PC-3 (cell line): ENCODE measurements at regions not wholly inside any gene's neighbourhood (a gene's known extent, or its start where the extent isn't known, plus 50 kb on each side); places are given as distances from the start of the nearest gene placed in this dataset.
"Not testable (repeated sequence)": the region's sequence is repeated elsewhere in the genome, so short reads cannot be mapped to it uniquely, and the experiment has no call there.

Source experiments
- ATAC-seq: fragments of 200-7000 bp; cut with Tn5 transposase; 2 replicates; pipeline ENCODE4 v1.9.1; 2020; ENCODE audit warnings: mild to moderate bottlenecking, moderate library complexity
- BruUV-seq: library from RNA; stranded (reverse); fragments of 400-500 nt; replicated peaks from 2 replicates; lab custom pipeline; 2021; lab: Mats Ljungman, UMichigan
- CTCF ChIA-PET: fragments of 300-600 bp; sonication (Branson Sonifier 250); formaldehyde crosslinking; loops from one replicate; lab custom pipeline; 2022; ENCODE audit warnings: antibody characterized with exemption; lab: Charles Lee
- POLR2A ChIA-PET: fragments of 300-600 bp; sonication (Branson Sonifier 250); formaldehyde crosslinking; loops from one replicate; lab custom pipeline; 2022; ENCODE audit warnings: antibody characterized with exemption; ENCODE audit not compliant: unreplicated experiment; lab: Charles Lee
- DNase-seq: peaks from one replicate; pipeline ENCODE4 v3.0.0-alpha.2; 2015
- H2AFZ ChIP-seq: fragments of 300-600 bp; sonication (generic); 2 replicates; pipeline ENCODE4 v1.6.0; 2016; ENCODE audit warnings: antibody characterized with exemption, low read length
- H3F3A ChIP-seq: fragments of 300-600 bp; sonication (generic); one replicate; pipeline ENCODE4 v1.6.0; 2017; ENCODE audit warnings: antibody characterized with exemption, low read length, control low read depth, mild to moderate bottlenecking; ENCODE audit not compliant: unreplicated experiment
- H3K27ac ChIP-seq: fragments of 300-600 bp; sonication (generic); 2 replicates; pipeline ENCODE4 v1.5.1; 2016; ENCODE audit warnings: mild to moderate bottlenecking, low read length
- H3K27me3 ChIP-seq: fragments of 300-600 bp; sonication (generic); 2 replicates; pipeline ENCODE4 v1.6.1; 2016; ENCODE audit warnings: low read length, mixed read lengths
- H3K36me3 ChIP-seq: fragments of 300-600 bp; sonication (generic); 2 replicates; pipeline ENCODE4 v1.6.1; 2016; ENCODE audit warnings: low read depth, mixed run types, low read length, mixed read lengths
- H3K4me1 ChIP-seq: fragments of 300-600 bp; sonication (generic); 2 replicates; pipeline ENCODE4 v1.5.1; 2016; ENCODE audit warnings: low read length; ENCODE audit not compliant: insufficient read depth
- H3K4me2 ChIP-seq: fragments of 300-600 bp; sonication (generic); 2 replicates; pipeline ENCODE4 v1.6.0; 2016; ENCODE audit warnings: low read length
- H3K4me3 ChIP-seq: fragments of 300-600 bp; sonication (generic); 2 replicates; pipeline ENCODE4 v1.5.1; 2016; ENCODE audit warnings: mild to moderate bottlenecking, low read length, mixed read lengths
- H3K79me2 ChIP-seq: fragments of 300-600 bp; sonication (generic); 2 replicates; pipeline ENCODE4 v1.6.1; 2017; ENCODE audit warnings: low read length, mixed read lengths
- H3K9ac ChIP-seq: fragments of 300-600 bp; sonication (generic); 2 replicates; pipeline ENCODE4 v1.6.0; 2016; ENCODE audit warnings: mild to moderate bottlenecking, low read length
- H3K9me2 ChIP-seq: fragments of 300-600 bp; sonication (generic); replicated peaks from 2 replicates; pipeline ENCODE4 v1.6.1; 2016; ENCODE audit warnings: mixed run types, low read length, mixed read lengths
- H3K9me3 ChIP-seq: fragments of 300-600 bp; sonication (generic); 2 replicates; pipeline ENCODE4 v1.6.1; 2016; ENCODE audit warnings: low read length, mixed read lengths
- H4K20me1 ChIP-seq: fragments of 300-600 bp; sonication (generic); 2 replicates; pipeline ENCODE4 v1.6.1; 2016; ENCODE audit warnings: low read length, mixed read lengths
- intact Hi-C: fragments of 100-400 bp; cut with micrococcal nuclease; formaldehyde crosslinking; loops from 2 replicates; pipeline ENCODE4 v1.9.0; 2023

DNA sequence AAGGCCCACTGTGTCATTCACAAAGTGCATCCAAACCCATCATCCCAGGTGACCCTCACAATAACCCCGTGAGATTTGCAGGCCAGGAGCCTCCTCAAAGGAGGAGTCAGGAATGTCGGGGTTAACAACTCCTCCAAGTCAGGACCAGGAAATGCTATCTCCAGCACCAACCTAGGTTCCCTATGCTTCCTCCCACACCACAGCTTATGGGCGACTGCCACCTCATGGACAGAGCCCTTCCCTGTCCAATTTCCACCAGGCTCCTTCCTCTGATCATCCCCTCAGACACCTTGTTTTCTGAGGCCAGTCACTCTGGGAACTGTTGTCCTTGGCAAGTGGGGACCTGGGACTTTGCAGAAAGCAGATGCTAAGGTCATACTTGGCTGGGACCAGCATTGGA, 77.8 kb downstream of the LIMS3 start:
- H3K9ac ChIP-seq, H3K36me3 ChIP-seq, CTCF ChIA-PET, DNase-seq, H3K9me2 ChIP-seq, H3K27ac ChIP-seq, POLR2A ChIA-PET, H3K4me3 ChIP-seq, H3F3A ChIP-seq, H2AFZ ChIP-seq, H3K27me3 ChIP-seq, intact Hi-C loops, H3K79me2 ChIP-seq, BruUV-seq, H4K20me1 ChIP-seq, H3K4me2 ChIP-seq, H3K4me1 ChIP-seq, H3K9me3 ChIP-seq: not testable (repeated sequence)
- ATAC-seq, result peak; percentile 99

GRCh38 chr2:109980754-109981153, 82.3 kb downstream of the LIMS3 start:
- H3K4me1 ChIP-seq, CTCF ChIA-PET, H3F3A ChIP-seq, H4K20me1 ChIP-seq, H3K4me2 ChIP-seq, BruUV-seq, H2AFZ ChIP-seq, H3K27me3 ChIP-seq, POLR2A ChIA-PET, ATAC-seq, intact Hi-C loops, DNase-seq, H3K36me3 ChIP-seq, H3K9me2 ChIP-seq, H3K27ac ChIP-seq, H3K9ac ChIP-seq, H3K79me2 ChIP-seq, H3K9me3 ChIP-seq, H3K4me3 ChIP-seq: not testable (repeated sequence)

DNA sequence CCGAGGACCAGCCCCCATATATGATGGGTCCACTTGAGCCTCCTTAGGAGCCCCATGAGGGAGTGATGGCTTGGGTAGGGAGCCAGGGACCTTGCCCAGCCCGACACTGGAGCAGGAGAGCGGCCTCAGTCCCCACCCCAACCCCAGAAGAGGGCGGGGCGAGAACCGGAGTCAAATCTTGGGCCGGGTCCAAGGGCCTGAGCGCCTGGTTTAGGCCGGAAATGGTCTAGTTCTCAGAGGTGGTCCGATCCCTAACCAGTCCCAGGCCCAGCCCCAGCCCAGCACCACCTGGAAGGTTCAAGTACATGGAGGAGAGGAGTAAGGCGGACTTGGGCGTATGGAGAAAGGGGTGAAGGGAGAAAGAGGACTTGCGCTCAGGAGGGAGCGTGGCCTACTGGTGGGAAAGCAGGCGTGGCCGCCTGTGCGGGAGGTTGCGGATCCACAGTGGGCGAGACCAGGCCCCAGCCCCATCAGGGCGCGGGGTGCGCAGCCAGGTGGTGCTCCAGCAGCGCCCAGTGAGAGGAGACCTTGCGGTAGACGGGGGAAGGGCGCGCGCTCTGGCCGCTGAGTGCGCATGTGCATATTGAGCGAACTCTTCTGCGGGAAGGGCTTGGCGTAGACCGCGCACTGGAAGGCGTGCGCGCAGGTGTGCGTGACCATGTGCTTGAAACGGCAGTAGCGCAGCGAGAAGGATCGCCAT, 88.1 kb downstream of the LIMS3 start:
- H3K4me2 ChIP-seq, POLR2A ChIA-PET, H4K20me1 ChIP-seq, CTCF ChIA-PET, H3K9me3 ChIP-seq, BruUV-seq, H3K36me3 ChIP-seq, H3K27me3 ChIP-seq, H3K9ac ChIP-seq, H3K4me1 ChIP-seq, H3K4me3 ChIP-seq, H3F3A ChIP-seq, H3K9me2 ChIP-seq, H3K27ac ChIP-seq, H2AFZ ChIP-seq, intact Hi-C loops, H3K79me2 ChIP-seq, DNase-seq: not testable (repeated sequence)
- peak; percentile 70 for ATAC-seq

DNA sequence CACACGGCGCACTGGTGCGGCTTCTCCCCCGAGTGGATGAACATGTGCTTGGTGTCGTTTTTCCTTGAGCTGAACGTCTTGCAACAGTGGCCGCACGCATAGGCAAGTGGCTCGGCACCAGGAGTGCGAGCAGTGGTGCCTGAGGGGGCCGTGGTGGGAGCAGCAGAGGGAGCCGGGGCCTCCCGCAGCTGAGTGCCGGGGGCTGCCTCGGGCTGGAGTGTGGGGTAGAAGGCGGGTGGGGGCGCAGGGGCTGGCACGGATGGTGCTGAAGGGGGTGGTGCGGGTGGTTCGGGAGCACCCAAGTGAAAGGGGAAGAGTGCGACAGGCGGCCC, 88.6 kb downstream of the LIMS3 start:
- H3K27ac ChIP-seq, H3F3A ChIP-seq, H3K9me2 ChIP-seq, H3K79me2 ChIP-seq, H3K4me1 ChIP-seq, DNase-seq, H3K4me2 ChIP-seq, CTCF ChIA-PET, POLR2A ChIA-PET, H3K9ac ChIP-seq, H3K27me3 ChIP-seq, BruUV-seq, H3K4me3 ChIP-seq, H2AFZ ChIP-seq, H4K20me1 ChIP-seq, H3K9me3 ChIP-seq, intact Hi-C loops, H3K36me3 ChIP-seq: not testable (repeated sequence)
- ATAC-seq, result peak; percentile 20

DNA sequence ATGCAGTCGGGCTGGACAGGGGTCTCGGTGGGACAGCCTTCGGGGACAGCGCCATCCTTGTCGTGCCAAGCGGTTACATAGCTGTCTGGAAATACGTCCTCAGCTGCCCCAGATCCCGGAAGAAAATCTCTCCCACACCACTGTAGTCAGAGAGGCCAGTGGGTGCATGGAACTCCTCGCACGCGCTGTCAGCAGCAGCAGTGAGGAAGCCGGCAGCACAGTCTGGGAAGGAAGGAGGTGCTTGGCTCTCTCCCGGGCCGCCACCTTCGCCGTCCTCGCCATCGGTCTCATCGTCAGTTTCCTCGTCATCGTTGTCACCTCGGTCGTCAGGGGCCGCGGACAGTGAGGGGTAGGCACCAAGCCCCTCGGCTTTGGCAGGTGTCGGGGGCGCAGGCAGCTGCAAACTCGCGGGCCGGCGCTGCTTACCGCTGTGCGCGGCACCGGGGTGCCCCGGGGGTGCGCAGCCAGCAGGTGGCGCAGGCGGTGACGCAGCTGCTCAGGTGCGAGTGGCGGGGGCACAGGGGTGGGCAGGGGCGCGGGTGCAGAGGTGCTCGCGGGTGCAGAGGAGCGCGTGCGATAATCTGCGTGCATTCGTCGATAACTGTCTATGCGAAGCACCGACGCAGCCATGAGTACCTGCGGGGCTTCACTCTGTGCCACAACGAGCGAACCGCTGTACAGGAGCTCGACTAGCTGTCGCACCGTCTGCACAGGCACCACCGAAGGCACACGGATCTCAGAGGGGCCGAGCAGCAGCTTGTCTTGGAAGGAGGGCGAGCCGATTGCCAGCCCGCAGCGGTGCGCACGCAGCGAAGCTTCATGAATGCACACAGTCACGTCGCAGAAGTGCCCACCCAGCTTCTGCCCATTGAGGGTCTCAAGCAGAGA, 89.2 kb downstream of the LIMS3 start:
- H4K20me1 ChIP-seq, H2AFZ ChIP-seq, H3K79me2 ChIP-seq, H3F3A ChIP-seq, H3K27me3 ChIP-seq, H3K27ac ChIP-seq, CTCF ChIA-PET, H3K4me3 ChIP-seq, DNase-seq, H3K4me1 ChIP-seq, intact Hi-C loops, H3K9me3 ChIP-seq, H3K36me3 ChIP-seq, H3K9me2 ChIP-seq, H3K4me2 ChIP-seq, H3K9ac ChIP-seq, POLR2A ChIA-PET: not testable (repeated sequence)
- peak; percentile 70 for ATAC-seq
- TSS peak; percentile 84 for BruUV-seq

DNA sequence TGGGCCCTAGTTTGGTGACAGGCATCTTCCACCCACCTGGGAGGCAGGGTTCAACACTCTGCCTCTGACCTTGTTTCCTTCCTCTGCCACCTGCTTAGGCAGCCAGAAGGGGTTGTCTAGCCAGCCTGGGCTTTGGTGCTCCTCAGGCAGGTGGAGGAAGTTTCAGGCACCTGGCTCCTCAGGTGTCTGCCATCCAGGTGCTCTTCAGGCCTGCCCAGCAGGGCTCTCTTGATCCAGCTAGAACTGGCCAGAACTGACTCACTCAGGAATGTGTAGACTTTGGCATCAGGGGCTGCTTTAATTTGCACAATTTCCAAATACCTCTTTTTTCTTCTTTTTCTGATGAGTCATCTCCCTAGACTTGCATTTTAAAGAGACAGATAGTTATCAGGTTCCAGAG, 100.9 kb downstream of the LIMS3 start:
- H3K27me3 ChIP-seq, H2AFZ ChIP-seq, ATAC-seq, H4K20me1 ChIP-seq, CTCF ChIA-PET, POLR2A ChIA-PET, BruUV-seq, H3F3A ChIP-seq, H3K36me3 ChIP-seq, H3K79me2 ChIP-seq, H3K9me3 ChIP-seq, H3K9ac ChIP-seq, H3K4me2 ChIP-seq, H3K4me3 ChIP-seq, H3K4me1 ChIP-seq, H3K9me2 ChIP-seq, H3K27ac ChIP-seq, intact Hi-C loops, DNase-seq: not testable (repeated sequence)
